HG02798 (cell line): ENCODE measurements at regions not wholly inside any gene's neighbourhood (a gene's known extent, or its start where the extent isn't known, plus 50 kb on each side); places are given as distances from the start of the nearest gene placed in this dataset.

Experiments used
- ATAC-seq: cut with Tn5 transposase; IDR thresholded peaks from one replicate; pipeline ENCODE4 v1.9.1; 2021; ENCODE audit warnings: mild to moderate bottlenecking; ENCODE audit not compliant: unreplicated experiment, poor library complexity

DNA sequence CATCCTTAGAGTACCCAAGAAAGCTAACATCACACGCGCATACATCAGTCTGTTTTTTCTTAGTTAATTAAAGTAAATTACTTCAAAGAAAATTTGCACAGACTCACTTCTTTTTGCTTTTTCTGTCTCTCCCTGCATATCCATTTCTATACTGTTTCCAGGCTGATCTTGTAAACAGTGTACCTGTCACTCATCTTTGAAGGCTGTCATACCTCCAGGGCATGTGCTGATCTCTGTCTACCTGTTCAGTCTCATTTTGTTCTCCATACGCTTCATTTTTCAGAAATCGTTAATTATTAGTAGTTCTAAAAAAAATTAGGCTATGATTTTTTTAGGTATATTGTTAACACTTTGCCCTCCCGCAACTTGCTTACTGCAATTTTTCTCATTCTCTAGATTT lies 313.9 kb upstream of the ROBO2 start:
- no peak for ATAC-seq

DNA sequence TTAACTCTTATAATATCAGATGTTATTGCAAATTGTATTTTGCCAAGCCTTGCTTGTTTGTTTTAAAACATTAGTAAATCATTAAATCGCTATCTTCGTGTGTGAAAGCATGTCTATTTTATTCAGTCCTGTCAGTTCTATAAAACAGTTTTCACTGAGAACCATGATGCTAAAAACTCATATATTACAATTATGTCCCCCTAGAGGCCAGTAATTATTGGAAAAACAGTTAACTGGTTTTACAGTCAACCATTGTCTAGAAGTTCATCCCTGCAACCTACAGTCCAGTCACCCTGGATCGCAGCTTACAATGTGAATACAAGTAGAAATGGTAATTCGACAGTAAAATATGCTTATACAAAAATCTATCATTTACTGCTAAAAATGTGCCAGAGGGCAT lies 311.5 kb upstream of the ROBO2 start:
- no peak for ATAC-seq

DNA sequence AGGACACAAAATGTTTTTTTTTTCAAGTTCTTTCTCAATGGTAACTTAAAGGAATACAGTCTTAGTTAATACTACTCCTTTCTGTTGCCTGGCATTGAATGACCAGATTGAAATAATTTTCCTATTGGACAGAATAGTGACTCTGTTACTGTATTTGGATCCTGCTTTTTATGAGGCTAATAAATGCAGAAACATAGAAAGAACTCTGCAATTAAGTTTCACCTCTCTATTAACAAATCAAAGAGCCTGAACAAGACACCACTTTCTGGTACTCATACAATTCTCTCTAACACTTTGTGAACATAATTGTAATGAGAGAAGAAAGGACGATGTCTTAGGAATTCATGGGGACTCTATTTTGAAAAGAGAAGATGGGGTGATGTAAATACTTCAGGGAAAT lies 308.4 kb upstream of the ROBO2 start:
- ATAC-seq = no peak

DNA sequence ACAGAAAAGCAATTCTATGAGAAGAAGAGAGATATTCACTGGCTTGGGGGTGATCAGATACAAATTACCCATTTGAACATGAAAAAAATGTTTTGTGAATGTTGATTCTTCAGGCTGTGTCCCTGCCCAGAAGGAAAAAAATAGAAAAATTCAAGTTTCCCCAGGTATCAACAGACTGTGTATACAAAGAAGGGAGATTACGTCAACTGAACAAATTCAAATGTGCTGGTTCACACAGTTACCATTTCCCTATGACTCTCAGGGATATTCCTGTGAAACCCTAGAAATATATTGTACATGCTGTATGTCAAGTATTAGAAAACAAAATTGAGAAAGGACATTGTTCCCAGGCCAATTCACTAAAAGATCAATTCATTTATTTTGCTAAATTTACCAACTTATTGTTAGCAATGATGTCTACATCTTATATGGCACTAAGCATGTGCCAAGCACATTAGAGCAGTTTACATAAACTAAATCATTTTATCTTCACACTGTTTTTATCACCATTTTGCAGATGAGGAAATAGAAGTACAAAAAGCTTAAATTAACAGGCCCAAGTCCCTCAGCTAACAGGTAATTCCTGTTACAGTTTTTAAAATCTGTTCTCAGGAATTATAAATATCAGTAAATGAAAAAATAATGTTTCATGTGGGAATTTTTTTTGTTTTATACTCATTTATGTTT lies 306.7 kb upstream of the ROBO2 start:
- ATAC-seq = no peak

DNA sequence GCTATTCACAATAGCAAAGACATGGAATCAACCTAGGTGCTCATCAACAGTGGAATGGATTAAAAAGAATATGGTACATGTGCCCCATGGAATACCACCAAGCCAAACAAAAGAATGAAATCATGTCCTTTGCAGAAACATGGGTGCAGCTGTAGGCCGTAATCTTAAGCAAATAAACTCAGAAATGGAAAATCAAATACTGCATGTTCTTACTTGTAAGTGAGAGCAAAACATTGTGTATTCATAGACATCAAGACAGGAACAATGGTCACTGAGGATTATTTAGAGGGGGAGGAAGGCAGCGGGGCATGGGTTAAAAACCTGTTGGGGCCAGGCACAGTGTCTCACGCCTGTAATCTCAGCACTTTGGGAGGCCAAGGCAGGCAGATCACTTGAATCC lies 304.7 kb upstream of the ROBO2 start:
- ATAC-seq = no peak

DNA sequence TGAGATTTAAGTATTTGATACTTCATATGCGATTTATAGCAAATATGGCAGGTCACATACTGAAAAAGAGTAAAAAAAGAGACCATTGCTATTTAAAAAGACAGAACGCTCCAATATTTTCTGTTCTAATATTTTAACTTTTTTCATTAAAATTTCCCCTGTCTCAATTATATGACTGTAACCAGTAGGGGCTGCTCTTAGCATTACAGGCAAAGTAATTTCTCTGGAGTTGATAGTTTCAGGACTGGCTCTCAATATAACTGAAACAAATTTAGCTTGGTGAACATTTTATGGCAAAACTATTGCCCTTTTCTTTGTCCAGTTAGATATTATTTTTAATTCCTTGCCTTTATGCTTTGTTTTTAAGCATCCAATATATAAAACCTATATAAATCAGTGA lies 286.3 kb upstream of the ROBO2 start:
- ATAC-seq = no peak

DNA sequence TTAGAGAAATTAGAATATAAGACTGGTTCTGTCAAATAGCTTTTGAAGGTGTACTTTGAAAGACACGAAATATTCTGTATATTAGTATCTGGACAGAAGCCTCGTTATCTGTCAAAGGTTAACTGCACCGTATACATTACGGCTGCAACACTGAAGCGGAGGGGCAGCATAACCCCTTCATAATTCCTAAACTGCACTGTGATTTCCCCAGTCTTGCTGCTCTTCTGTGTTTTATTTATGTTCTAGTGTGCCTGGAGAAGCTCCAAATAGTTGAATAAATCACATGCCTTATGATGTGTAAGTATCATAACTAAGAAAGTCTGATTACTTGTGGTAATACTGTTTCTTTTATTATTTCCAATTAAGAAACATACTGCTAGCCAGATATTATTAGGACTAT lies 285.7 kb upstream of the ROBO2 start:
- ATAC-seq = no peak

DNA sequence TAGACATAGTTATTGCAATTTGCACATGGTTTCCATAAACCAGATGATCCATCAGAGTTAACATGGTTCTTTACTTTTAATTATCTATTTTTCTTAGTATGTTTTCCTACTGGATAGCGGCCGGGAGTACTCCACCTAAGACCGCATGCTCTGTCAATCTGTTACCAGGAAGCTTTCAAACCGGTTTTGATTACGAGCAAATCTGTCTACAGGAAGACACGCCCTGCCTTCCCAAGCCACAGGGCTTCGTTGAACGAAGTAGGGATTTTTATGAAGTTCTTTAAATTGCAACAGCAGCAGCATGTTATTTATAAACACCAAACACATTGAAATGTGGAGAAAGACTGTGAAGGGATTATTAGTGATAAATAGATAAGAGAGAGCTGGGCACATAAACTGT lies 283.3 kb upstream of the ROBO2 start:
- ATAC-seq = no peak

DNA sequence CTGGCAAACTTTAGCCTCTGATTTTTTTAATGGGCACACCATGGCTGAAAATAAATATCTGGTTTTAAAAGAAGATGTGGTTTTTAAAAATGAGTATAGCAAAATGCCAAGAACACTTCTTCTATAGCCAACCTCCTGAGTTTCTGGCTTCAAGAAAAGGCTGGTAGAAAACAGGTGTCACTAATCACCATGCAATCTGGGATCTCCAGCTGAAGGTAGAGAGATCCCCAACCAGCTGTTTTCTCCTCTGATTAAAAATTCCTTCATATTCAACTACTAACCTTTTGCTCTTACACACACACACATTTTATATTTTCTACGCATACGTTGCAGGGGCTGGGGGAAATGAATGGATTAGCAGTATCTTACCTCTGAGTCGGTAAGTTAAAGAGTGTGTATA lies 279.6 kb upstream of the ROBO2 start:
- no peak for ATAC-seq

DNA sequence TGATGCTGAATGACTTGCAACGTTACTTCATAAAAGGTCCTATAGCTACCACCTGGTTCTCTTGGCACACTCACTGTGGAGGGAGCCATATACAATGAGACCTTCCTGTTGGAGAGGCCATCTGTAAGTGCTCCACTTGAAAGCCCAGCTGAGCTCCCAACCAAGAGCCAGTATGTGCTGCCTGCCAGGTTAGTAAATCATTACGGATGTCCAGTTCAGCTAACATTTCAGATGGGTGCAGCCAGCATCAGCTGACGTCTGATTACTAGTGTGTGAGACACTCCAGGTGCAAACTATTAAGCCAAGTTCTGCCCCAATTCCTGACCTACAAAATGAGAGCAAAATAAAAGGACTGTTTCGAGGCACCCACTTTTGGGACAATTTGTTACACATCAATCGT lies 274.4 kb upstream of the ROBO2 start:
- ATAC-seq = no peak

DNA sequence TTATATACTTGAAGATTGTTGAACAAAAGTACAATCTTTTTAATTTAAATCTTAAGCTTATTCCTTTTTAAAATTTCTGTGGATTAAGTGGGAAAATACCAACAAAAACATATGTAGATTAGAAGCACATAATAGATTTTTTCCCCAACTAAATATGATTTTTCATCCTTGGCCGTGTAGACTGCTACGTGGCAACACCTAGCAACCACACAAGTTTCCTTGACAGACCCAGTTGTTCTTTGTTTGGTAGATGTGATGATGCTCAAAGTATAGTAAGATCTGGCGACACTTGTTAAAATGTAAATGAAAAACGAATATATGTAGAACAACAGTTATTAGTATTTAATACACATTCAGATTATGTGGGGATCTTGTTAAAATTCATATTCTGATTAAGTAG lies 271.0 kb upstream of the ROBO2 start:
- ATAC-seq = no peak

DNA sequence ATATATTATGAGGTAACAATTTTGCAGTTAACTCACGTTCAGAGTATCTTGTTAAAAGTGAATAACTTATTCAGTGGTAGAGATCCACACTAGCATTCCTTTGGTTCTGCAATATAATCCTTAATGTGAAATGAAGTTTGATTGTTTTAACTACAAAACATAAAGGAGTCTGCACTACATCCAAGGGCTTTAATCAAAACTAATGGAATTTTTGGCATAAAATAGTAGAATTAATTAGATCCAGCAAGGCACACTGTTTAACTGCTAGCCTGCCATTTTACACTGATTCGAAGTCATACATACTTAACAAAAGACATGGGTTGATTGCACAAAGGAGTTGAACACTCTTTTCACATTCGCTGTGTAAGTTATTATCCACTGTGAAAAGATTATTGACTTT lies 263.0 kb upstream of the ROBO2 start:
- ATAC-seq = no peak

DNA sequence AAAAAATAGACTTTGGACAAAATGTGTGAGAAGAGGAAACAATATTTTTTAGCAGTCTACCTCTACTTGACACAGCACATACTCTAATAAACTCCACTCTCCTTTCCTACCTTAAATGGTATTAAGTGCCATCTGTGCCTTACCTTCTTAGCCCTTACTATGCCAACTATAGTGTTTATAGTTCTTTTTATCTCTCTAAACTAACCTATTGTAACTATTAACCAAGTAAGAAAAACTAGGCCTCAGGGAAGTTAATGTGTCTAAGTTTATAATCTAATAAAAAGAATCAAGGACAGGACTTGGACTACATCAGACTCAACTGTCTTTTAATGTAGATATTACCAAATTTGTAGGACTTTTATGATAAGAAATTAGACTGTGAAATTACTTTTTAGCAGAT lies 251.7 kb upstream of the ROBO2 start:
- no peak for ATAC-seq

DNA sequence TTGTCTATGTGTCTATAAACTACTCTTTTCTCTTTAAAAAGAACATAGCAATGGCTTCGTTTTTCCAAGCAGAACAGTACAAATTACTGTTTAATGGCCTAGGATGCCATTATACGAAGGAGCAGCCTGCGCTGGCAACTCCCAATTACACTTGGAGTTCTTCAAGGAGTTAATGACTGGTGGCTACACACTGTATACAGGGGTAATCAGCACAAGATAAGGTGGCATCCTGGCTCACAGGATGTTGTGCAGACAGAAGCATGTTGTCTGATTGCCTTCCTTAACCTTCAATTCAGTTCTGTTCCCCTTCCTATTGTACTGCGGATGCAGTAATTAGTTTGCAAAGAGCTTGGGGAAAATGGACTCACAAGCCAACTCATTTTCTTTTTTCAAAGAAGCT lies 250.7 kb upstream of the ROBO2 start:
- ATAC-seq = no peak

DNA sequence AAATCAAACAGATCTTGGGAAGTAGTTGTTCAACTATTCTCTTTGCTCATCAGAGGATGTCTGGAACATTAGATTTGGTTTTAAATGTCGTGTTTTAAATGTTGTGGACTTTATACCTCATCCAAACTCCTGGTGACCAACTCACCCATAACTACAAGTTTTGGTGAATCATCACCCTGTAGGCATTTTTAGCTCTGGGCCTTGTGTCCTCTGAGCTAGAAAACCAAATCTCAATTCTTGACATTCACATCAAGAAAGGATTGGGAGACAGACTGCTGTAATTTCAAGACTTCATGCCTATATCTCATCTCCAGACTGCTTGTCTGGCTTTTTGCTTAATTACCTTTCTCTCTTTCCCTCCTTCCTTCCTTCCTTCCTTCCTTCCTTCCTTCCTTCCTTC lies 228.5 kb upstream of the ROBO2 start:
- no peak for ATAC-seq

DNA sequence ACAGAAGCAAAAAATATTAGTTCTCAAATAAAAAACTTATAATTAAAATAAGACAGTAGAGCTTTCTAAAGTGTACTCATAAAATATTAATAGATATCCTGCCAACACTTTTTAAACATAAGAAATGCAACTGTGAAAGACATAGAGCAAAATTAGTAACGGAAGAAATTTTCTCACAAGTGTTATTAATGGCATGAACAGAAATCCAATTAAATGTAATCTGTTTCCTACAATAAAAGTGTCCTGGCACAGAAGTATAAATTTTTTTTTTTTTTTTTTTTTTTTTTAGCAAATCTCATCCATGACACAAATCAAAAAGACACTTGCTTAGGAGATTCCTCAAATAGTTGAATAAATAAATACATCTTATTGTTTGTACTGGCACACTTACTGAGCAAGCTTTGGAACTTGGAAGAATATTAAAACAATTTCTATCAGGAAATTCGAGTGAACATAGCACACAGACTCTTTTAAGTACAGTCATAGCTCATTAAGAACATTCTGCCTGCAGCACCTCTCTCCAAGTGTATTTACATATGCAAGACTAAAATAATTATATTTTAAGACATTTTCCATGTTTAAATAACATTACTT lies 227.2 kb upstream of the ROBO2 start:
- no peak for ATAC-seq

DNA sequence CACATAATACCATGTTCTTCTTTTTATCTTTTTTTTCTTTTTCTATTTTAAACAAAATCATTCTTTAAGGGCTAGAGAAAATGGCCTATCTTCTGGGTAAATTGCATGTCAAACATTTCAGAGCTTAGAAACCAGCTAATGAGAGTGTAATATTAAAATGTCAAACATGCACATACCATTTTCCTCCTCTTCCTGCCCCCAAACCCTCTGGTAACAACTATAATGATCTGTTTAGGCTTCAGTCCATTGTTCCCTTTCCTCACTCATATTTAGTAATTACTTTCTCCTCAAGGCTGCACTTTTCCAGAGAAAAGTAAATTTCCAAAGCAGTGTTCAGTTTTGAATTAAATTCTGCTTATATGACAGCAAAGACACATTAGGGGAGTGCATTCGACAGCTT lies 224.3 kb upstream of the ROBO2 start:
- ATAC-seq = no peak

DNA sequence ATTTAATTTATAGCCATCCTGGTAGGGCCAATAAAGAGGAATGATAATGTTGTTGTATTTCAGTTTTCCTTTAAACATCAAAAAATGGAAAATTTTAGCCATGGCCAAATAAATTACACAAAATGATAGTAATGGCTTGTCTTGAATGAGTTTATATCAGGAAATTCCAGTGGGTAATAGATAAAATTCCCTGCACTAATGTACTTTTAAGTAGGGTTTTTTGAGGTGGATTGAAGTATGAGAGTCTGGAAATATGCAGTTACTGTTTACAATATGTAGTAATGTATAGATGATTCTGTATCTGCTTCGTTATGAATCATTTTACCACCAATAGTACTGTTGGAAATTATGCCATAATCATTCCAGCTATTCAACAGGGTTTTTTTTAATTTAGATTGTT lies 219.4 kb upstream of the ROBO2 start:
- ATAC-seq = no peak

DNA sequence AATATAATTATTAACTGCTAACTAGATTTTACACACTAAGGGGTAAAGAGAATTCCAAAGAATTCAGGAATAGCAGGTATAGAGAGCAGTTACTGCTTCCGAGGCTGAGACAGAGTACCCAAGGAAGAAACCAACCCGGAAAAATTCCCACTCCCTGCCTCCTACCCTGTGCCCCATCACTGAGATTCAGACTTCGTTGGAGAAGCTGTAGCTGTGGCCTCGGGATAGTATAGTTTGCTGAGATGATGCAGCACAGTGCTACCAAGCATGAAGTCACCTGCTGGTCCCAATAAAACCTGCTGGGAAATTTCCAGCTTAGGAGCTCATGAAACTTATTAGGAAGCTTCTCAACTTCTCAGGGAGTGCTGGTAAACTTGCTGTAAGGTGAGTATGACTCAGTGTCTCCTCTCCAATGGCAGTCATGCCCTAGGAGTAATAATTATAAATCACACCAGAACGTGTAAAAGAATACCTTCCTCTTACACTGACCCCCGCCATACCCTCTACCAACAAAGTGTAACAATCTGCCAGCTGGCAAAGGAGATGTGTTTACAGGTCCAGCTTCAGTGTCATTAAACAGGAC lies 215.2 kb upstream of the ROBO2 start:
- no peak for ATAC-seq

DNA sequence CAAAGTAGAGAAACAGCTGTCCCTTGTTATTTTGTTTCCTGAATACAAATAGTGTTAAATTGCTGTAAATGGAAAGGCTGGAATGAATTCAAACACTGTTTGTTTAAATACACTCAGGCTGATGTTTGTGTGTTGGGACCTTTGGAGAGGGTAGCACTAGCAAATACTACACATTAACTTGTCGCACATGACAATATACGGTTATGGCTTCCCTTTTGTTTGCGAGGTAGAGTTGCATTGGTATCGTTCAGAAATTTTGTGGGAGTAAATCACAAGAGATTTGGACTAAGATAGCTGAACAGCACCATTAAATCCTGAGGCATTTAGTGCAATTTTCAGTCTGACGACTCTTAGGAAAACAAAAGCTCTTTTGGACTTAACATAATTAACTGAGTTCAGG lies 213.0 kb upstream of the ROBO2 start:
- ATAC-seq = no peak

DNA sequence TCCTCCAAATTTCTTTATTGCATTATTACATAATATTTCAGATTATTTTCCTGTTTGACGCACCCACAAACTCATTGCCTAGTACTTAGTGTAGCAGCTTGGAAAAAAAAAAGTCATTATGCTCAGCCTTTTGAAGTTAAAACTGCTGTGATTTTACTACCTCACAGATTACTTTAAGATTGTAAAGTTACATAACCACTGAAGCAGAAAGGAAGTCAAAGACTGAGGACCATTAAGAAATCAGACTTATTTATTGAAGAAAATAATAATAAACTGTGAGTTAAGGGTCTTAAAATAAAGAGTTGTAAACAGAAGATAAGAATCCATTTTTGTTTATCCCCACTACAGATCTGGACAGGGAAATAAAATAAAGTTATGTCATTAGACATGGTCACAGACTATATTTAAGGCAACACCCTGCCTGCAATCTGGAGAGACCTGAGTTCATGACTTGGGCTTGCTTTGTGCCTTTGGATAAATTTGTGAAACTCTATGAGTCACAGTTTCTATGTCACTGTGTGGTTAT lies 212.1 kb upstream of the ROBO2 start:
- ATAC-seq = no peak

DNA sequence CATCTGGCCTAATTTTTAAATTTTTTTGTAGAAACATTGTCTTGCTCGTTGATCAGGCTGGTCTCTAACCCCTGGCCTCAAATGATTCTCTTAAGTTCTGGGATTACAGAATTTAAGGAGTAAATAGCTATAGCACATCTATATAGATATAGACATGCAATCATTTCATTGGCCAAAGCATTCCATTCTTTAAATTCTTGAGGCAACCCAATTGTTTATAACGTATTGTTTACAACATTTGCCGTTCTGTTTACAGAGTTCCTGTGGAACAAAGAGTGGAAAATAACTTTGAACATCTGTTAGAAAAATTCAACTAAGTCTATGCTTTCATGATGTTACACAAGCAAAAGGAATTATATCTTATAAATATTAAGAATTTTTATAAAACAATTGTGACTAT lies 205.2 kb upstream of the ROBO2 start:
- no peak for ATAC-seq
